Vagina (tissue), 2 donors: ENCODE measurements at regions not wholly inside any gene's neighbourhood (a gene's known extent, or its start where the extent isn't known, plus 50 kb on each side); places are given as distances from the start of the nearest gene placed in this dataset.

ENCODE experiments used
- DNase-seq, 2 donors: peaks; one replicate each; pipeline ENCODE4 v3.0.0-alpha.2; 2017; ENCODE audit errors: extremely low spot score in 2 of 2
- H3K27ac ChIP-seq: fragments of 200-600 bp; sonication (generic); one replicate; pipeline ENCODE4 v1.5.1; 2019
- H3K27me3 ChIP-seq: fragments of 200-600 bp; sonication (generic); one replicate; pipeline ENCODE4 v1.5.1; 2019
- H3K36me3 ChIP-seq, 2 donors: fragments of 200-600 bp; sonication (generic); one replicate each; pipeline ENCODE4 v1.5.1; 2017 to 2019
- H3K4me1 ChIP-seq: fragments of 200-600 bp; sonication (generic); one replicate; pipeline ENCODE4 v1.5.1; 2019
- H3K4me3 ChIP-seq, 2 donors: fragments of 200-600 bp; sonication (generic); 1 replicate in 1 of 2; 2 replicates in 1 of 2; pipeline ENCODE4 v1.5.1; 2016 to 2019
- H3K9me3 ChIP-seq: fragments of 200-600 bp; sonication (generic); one replicate; pipeline ENCODE4 v1.5.1; 2019
- POLR2A ChIP-seq, 2 donors: fragments of 450-650 bp; IDR thresholded peaks; one replicate each; pipeline ENCODE4 v1.6.1; 2017; ENCODE audit warnings: antibody characterized with exemption in 2 of 2, mild to moderate bottlenecking in 2 of 2, moderate library complexity in 2 of 2
- POLR2AphosphoS5 ChIP-seq, 2 donors: sonication (generic); formaldehyde crosslinking; IDR thresholded peaks; one replicate each; pipeline ENCODE4 v1.9.0; 2017; ENCODE audit warnings: antibody characterized with exemption in 2 of 2, mild to moderate bottlenecking in 2 of 2, low read depth in 1 of 2; ENCODE audit not compliant: insufficient read depth in 1 of 2
- intact Hi-C: fragments of 100-400 bp; cut with DNase I; formaldehyde crosslinking; loops from one replicate; pipeline ENCODE4 v1.15.1; 2023
- TF ChIP-seq, protein P1 (sequence below), 3 experiments: fragments of 450-650 bp in 2 of 3; fragments of 200-600 bp in 1 of 3; sonication (generic) in 1 of 3; IDR thresholded peaks; one replicate each; pipeline ENCODE4 v1.5.1; 2017 to 2019; ENCODE audit warnings: antibody characterized with exemption in 3 of 3, mild to moderate bottlenecking in 2 of 3, moderate library complexity in 2 of 3

DNA sequence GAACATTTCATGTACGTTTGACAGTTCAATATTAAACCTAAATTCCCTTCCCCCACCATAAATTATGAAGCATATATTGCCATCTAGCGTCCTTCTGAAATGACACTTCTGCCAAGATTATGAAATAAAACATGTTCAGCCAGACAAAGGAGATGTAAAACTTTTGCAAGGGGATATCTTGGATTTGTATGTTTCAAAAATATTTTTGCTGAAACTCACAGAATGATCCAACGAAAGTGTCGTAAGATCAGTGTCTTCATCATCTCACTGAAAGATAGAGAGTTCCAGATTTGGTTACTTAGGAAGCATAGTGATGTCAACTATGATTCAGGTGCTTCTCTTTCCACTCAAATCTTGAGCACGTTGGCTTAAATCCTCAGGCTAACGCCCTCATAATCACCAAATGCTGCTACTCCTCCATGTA is 904.3 kb downstream of the XPNPEP1 start:
- TF ChIP-seq, protein P1, sequence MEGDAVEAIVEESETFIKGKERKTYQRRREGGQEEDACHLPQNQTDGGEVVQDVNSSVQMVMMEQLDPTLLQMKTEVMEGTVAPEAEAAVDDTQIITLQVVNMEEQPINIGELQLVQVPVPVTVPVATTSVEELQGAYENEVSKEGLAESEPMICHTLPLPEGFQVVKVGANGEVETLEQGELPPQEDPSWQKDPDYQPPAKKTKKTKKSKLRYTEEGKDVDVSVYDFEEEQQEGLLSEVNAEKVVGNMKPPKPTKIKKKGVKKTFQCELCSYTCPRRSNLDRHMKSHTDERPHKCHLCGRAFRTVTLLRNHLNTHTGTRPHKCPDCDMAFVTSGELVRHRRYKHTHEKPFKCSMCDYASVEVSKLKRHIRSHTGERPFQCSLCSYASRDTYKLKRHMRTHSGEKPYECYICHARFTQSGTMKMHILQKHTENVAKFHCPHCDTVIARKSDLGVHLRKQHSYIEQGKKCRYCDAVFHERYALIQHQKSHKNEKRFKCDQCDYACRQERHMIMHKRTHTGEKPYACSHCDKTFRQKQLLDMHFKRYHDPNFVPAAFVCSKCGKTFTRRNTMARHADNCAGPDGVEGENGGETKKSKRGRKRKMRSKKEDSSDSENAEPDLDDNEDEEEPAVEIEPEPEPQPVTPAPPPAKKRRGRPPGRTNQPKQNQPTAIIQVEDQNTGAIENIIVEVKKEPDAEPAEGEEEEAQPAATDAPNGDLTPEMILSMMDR (IDR thresholded peaks at IDR 0.05), result no peak
- TF ChIP-seq POLR2AphosphoS5 (IDR thresholded peaks at IDR 0.05; ENCODE audit: insufficient read depth in 1 of 2, low read depth in 1 of 2), result no peak
- no peak for TF ChIP-seq POLR2A (IDR thresholded peaks at IDR 0.05)
- DNase-seq, result no peak
- H3K27ac ChIP-seq, result no peak overlapping the region
- intact Hi-C loops, result no loop called here
- H3K36me3 ChIP-seq, result no peaks in the 10 kb centered on the region
- H3K27me3 ChIP-seq, result no peaks in the 10 kb centered on the region
- no peak overlapping the region for H3K4me3 ChIP-seq
- no peaks in the 10 kb centered on the region for H3K4me1 ChIP-seq
- H3K9me3 ChIP-seq, result no peaks in the 10 kb centered on the region

DNA sequence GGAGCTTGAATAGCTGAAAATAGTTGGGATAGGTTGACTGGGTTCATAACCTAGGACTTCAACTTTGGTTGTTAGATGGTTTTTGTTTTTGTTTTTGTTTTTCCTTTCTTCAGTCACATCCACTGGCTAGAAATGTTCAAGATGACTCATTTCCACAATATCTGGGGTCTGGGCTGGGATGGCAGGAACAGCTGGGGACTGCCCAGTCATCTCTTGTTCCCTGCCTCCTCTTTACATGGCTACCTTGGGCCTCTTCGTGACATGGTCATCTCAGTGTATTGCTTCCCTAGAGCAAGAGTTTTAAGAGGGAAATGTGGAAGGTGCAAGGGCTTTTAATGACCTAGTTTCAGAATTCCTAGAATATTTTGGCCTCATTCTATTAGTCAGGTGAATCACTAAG is 915.8 kb downstream of the XPNPEP1 start:
- Histone ChIP-seq H3K27ac (no peak overlapping the region), H3K4me1 (no peaks in the 10 kb centered on the region), H3K4me3 (no peak overlapping the region), H3K36me3 (no peaks in the 10 kb centered on the region), H3K27me3 (no peaks in the 10 kb centered on the region), H3K9me3 (no peaks in the 10 kb centered on the region)
- no peak for DNase-seq
- intact Hi-C loops, result no loop called here
- no peak for TF ChIP-seq POLR2AphosphoS5 (IDR thresholded peaks at IDR 0.05; ENCODE audit: insufficient read depth in 1 of 2, low read depth in 1 of 2)
- TF ChIP-seq POLR2A (IDR thresholded peaks at IDR 0.05), result no peak
- TF ChIP-seq, protein P1 (IDR thresholded peaks at IDR 0.05), result no peak

DNA sequence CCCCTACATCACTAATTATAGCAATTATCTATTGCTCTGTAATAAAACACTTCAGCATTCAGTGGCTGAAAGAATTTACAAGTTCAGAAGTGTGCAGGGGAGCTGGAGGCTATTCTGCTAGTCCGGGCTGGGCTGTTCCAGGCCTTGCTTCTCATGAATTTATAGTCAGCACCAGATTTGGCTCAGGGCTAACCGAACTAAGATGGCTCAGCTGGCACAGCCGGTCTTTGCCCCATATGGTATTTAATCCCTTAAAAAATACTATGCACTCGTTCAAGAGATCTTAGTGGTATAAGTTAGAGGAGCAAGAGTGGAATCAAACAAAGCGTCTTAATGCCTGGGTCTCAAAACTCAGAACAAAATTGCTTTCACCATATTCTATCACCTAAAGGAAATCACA is 932.9 kb downstream of the XPNPEP1 start:
- Histone ChIP-seq H3K4me3 (no peak overlapping the region), H3K27ac (no peak overlapping the region), H3K27me3 (no peaks in the 10 kb centered on the region), H3K36me3 (no peaks in the 10 kb centered on the region), H3K9me3 (no peaks in the 10 kb centered on the region), H3K4me1 (no peaks in the 10 kb centered on the region)
- intact Hi-C loops, result no loop called here
- TF ChIP-seq, protein P1 (IDR thresholded peaks at IDR 0.05), result no peak
- TF ChIP-seq POLR2A (IDR thresholded peaks at IDR 0.05), result no peak
- no peak for DNase-seq

DNA sequence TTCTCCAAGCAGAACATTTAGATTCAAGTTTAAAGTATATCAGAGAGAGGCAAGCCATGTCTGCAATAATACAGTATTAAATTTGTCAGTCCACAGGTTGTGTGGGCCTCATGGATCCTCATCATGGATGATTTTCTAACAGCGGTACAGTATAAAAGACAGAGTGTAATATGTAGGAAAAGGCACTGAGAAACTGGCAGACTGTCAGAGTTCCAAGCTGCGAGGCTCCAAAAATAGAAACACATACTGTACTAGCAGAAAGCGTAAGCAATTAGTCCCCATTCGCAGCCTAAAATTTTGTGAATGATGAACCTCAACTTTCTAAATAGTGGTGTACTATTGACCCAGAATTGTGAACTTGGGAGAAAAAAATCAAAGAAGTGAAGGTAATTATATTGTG is 933.3 kb downstream of the XPNPEP1 start:
- Histone ChIP-seq H3K4me1 (no peaks in the 10 kb centered on the region), H3K36me3 (no peaks in the 10 kb centered on the region), H3K9me3 (no peaks in the 10 kb centered on the region), H3K27me3 (no peaks in the 10 kb centered on the region), H3K4me3 (no peak overlapping the region), H3K27ac (no peak overlapping the region)
- TF ChIP-seq POLR2A (IDR thresholded peaks at IDR 0.05), result no peak
- no peak for TF ChIP-seq POLR2AphosphoS5 (IDR thresholded peaks at IDR 0.05; ENCODE audit: insufficient read depth in 1 of 2, low read depth in 1 of 2)
- TF ChIP-seq, protein P1 (IDR thresholded peaks at IDR 0.05), result no peak
- no peak for DNase-seq
- intact Hi-C loops, result no loop called here

DNA sequence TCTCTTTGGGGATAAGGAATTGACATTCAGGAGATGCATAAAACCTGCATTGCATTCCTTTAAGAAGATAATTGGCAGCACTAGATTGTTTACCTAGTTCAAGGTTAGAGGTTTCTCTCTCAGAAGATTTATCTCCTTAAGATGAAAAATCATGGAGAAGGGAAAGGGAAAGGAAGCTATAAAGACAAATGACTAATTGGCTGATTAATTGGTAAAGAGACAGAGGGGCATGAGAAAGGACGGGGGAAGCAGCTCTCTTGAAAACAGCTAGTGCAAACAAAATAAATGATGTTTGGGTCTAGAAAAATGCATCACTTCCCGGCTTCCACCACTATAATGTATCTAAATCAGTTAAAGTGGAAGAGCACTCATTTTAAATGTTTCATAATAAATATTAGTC is 941.2 kb downstream of the XPNPEP1 start:
- Histone ChIP-seq H3K4me1 (no peaks in the 10 kb centered on the region), H3K27ac (no peak overlapping the region), H3K4me3 (no peak overlapping the region), H3K27me3 (no peaks in the 10 kb centered on the region), H3K36me3 (no peaks in the 10 kb centered on the region), H3K9me3 (no peaks in the 10 kb centered on the region)
- no peak for TF ChIP-seq POLR2AphosphoS5 (IDR thresholded peaks at IDR 0.05; ENCODE audit: insufficient read depth in 1 of 2, low read depth in 1 of 2)
- no peak for TF ChIP-seq POLR2A (IDR thresholded peaks at IDR 0.05)
- TF ChIP-seq, protein P1 (IDR thresholded peaks at IDR 0.05), result no peak
- intact Hi-C loops, result no loop called here
- DNase-seq, result no peak
